Fibroblast of lung (primary cell): ENCODE measurements at regions not wholly inside any gene's neighbourhood (a gene's known extent, or its start where the extent isn't known, plus 50 kb on each side); places are given as distances from the start of the nearest gene placed in this dataset.
A peak's percentile ranks its signal among the peaks of the same experiment; 100 is the strongest.

ENCODE experiments used
- DNase-seq, 2 donors: peaks; one replicate each; pipeline versions ENCODE4 v3.0.0 to v3.0.0-alpha.2; 2010; ENCODE audit warnings: low read depth in 2 of 2
- H2AFZ ChIP-seq: 2 replicates; pipeline ENCODE4 v1.5.1; 2012; ENCODE audit warnings: low read length, control low read depth, inconsistent platforms
- H3K27ac ChIP-seq: 2 replicates; pipeline ENCODE4 v1.5.1; 2011; ENCODE audit warnings: low read length, control low read depth; ENCODE audit not compliant: insufficient read depth
- H3K27me3 ChIP-seq: 2 replicates; pipeline ENCODE4 v1.5.1; 2011; ENCODE audit warnings: mild to moderate bottlenecking, low read length; ENCODE audit not compliant: control insufficient read depth, insufficient read depth
- H3K36me3 ChIP-seq: 2 replicates; pipeline ENCODE4 v1.5.1; 2011; ENCODE audit warnings: low read length; ENCODE audit not compliant: control insufficient read depth, insufficient read depth
- H3K4me1 ChIP-seq: 2 replicates; pipeline ENCODE4 v1.5.1; 2011; ENCODE audit warnings: low read length; ENCODE audit not compliant: control insufficient read depth, insufficient read depth; ENCODE audit errors: extremely low read depth
- H3K4me2 ChIP-seq: 2 replicates; pipeline ENCODE4 v1.5.1; 2011; ENCODE audit warnings: low read length, control low read depth; ENCODE audit not compliant: insufficient read depth; ENCODE audit errors: extremely low read depth
- H3K4me3 ChIP-seq, 4 experiments: fragments of 200-600 bp in 1 of 4; sonication (generic) in 1 of 4; replicated peaks in 1 of 4; 2 replicates each; pipeline ENCODE4 v1.5.1; 2011 to 2016; ENCODE audit warnings: low read length in 4 of 4, low read depth in 3 of 4, mild to moderate bottlenecking in 3 of 4, control low read depth in 2 of 4, inconsistent platforms in 1 of 4, mixed read lengths in 1 of 4; ENCODE audit not compliant: insufficient read depth in 1 of 4; ENCODE audit errors: control extremely low read depth in 1 of 4
- H3K79me2 ChIP-seq: 2 replicates; pipeline ENCODE4 v1.5.1; 2012; ENCODE audit warnings: mild to moderate bottlenecking, low read length, inconsistent platforms; ENCODE audit not compliant: control insufficient read depth, insufficient read depth
- H3K9ac ChIP-seq: 2 replicates; pipeline ENCODE4 v1.5.1; 2011; ENCODE audit warnings: mild to moderate bottlenecking, low read length, control low read depth; ENCODE audit not compliant: insufficient read depth
- H3K9me3 ChIP-seq: 2 replicates; pipeline ENCODE4 v1.5.1; 2012; ENCODE audit warnings: low read depth, low read length; ENCODE audit not compliant: control insufficient read depth, insufficient read depth
- H4K20me1 ChIP-seq: 2 replicates; pipeline ENCODE4 v1.5.1; 2011; ENCODE audit warnings: low read length; ENCODE audit not compliant: control insufficient read depth, insufficient read depth; ENCODE audit errors: extremely low read depth
- CTCF ChIP-seq, 2 donors: IDR thresholded peaks in 1 of 2; conservative IDR thresholded peaks in 1 of 2; 1 replicate in 1 of 2; 2 replicates in 1 of 2; pipeline ENCODE4 v1.5.1; 2011 to 2012; ENCODE audit warnings: low read length in 2 of 2, control low read depth in 1 of 2, inconsistent platforms in 1 of 2, low read depth in 1 of 2, mild to moderate bottlenecking in 1 of 2
- EZH2 ChIP-seq: IDR thresholded peaks from 2 replicates; pipeline ENCODE4 v1.5.1; 2012; ENCODE audit warnings: low read length, control low read depth, mild to moderate bottlenecking; ENCODE audit errors: missing control alignments

DNA sequence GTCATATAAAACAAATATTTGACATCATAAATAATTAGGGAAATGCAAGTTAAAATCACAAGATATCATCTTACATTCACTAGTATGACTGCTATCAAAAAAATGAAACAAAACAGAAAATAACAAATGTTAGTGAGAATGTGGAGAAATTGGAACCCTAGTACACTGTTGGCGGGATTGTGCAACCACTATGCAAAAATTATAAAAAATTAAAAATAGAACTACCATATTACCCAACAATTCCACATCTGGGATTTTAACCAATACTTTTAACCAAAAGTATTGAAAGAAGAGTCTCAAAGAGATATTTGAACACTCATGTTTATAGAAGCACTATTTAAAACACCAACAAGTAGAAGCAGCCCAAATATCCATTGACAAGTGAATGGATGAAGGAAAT is 797.2 kb upstream of the ADAMTS5 start:
- no peaks in the 10 kb centered on the region for H4K20me1 ChIP-seq
- H3K4me1 ChIP-seq: no peaks in the 10 kb centered on the region
- no peak overlapping the region for H2AFZ ChIP-seq
- DNase-seq: peak in 1 of 2 donors; percentile 47
- no peaks in the 10 kb centered on the region for H3K9me3 ChIP-seq
- H3K9ac ChIP-seq: no peak overlapping the region
- H3K4me3 ChIP-seq: no peak overlapping the region
- no peaks in the 10 kb centered on the region for H3K79me2 ChIP-seq
- H3K36me3 ChIP-seq: no peaks in the 10 kb centered on the region
- no peak for TF ChIP-seq CTCF (conservative IDR thresholded peaks at IDR 0.05 in 1 of 2, IDR thresholded peaks at IDR 0.05 in 1 of 2; ENCODE audit: low read depth in 1 of 2, low read length in 2 of 2)
- TF ChIP-seq EZH2: no peak
- no peaks in the 10 kb centered on the region for H3K27me3 ChIP-seq
- H3K4me2 ChIP-seq: no peak overlapping the region
- H3K27ac ChIP-seq: no peak overlapping the region

GRCh38 chr21:27761623-27762022 is 794.7 kb upstream of the ADAMTS5 start:
- no peak overlapping the region for H3K4me2 ChIP-seq
- H3K27me3 ChIP-seq: no peaks in the 10 kb centered on the region
- H3K27ac ChIP-seq: no peak overlapping the region
- no peaks in the 10 kb centered on the region for H3K4me1 ChIP-seq
- no peaks in the 10 kb centered on the region for H4K20me1 ChIP-seq
- no peak for DNase-seq
- H3K36me3 ChIP-seq: no peaks in the 10 kb centered on the region
- H3K4me3 ChIP-seq: no peak overlapping the region
- no peak for TF ChIP-seq CTCF (conservative IDR thresholded peaks at IDR 0.05 in 1 of 2, IDR thresholded peaks at IDR 0.05 in 1 of 2; ENCODE audit: low read depth in 1 of 2, low read length in 2 of 2)
- no peak for TF ChIP-seq EZH2
- H3K9ac ChIP-seq: no peak overlapping the region
- H2AFZ ChIP-seq: no peak overlapping the region
- H3K79me2 ChIP-seq: no peaks in the 10 kb centered on the region
- no peaks in the 10 kb centered on the region for H3K9me3 ChIP-seq

- no peak overlapping the region for H3K27ac ChIP-seq
- DNase-seq: no peak
- no peaks in the 10 kb centered on the region for H4K20me1 ChIP-seq
- no peak overlapping the region for H3K4me3 ChIP-seq
- H3K79me2 ChIP-seq: no peaks in the 10 kb centered on the region
- H3K9ac ChIP-seq: no peak overlapping the region
- no peaks in the 10 kb centered on the region for H3K9me3 ChIP-seq
- TF ChIP-seq EZH2 (no peak), CTCF (conservative IDR thresholded peaks at IDR 0.05 in 1 of 2, IDR thresholded peaks at IDR 0.05 in 1 of 2; ENCODE audit: low read depth in 1 of 2, low read length in 2 of 2) (peak in 1 of 2 donors; percentile 17)
- H3K27me3 ChIP-seq: no peaks in the 10 kb centered on the region
- H2AFZ ChIP-seq: no peak overlapping the region
- no peaks in the 10 kb centered on the region for H3K36me3 ChIP-seq
- H3K4me2 ChIP-seq: no peak overlapping the region
- no peaks in the 10 kb centered on the region for H3K4me1 ChIP-seq
Observed at GRCh38 chr21:27759820-27760219, 792.9 kb upstream of the ADAMTS5 start.
